Stimulated activated CD8-positive, alpha-beta memory T cell treated with anti-CD3 and anti-CD28 coated beads, Interleukin-15, amount 100 ng/mL, for 48 hours (primary cell): ENCODE measurements at regions not wholly inside any gene's neighbourhood (a gene's known extent, or its start where the extent isn't known, plus 50 kb on each side); places are given as distances from the start of the nearest gene placed in this dataset.
"Not testable (repeated sequence)": the region's sequence is repeated elsewhere in the genome, so short reads cannot be mapped to it uniquely, and the experiment has no call there.

Source experiments
- DNase-seq, 2 donors: peaks; one replicate each; pipeline ENCODE4 v3.0.0-alpha.2; 2020; ENCODE audit warnings: low read depth in 2 of 2

- DNase-seq, result no peak
These were observed 187.9 kb upstream of the AKR1E2 start for GRCh38 chr10:4638099-4638498.

GRCh38 chr10:4637657-4638056, 188.3 kb upstream of the AKR1E2 start:
- DNase-seq, result no peak

GRCh38 chr10:4635883-4636282, 190.1 kb upstream of the AKR1E2 start:
- DNase-seq, result no peak

GRCh38 chr10:4635388-4635787, 190.6 kb upstream of the AKR1E2 start:
- DNase-seq, result no peak

GRCh38 chr10:4633776-4634175, 192.2 kb upstream of the AKR1E2 start:
- no peak for DNase-seq

- DNase-seq, result no peak
These were observed 192.8 kb upstream of the AKR1E2 start for GRCh38 chr10:4633186-4633585.

GRCh38 chr10:4632757-4633156, 193.2 kb upstream of the AKR1E2 start:
- no peak for DNase-seq

GRCh38 chr10:4626919-4627318, 199.1 kb upstream of the AKR1E2 start:
- DNase-seq, result no peak

GRCh38 chr10:4623757-4624420, 202.1 kb upstream of the AKR1E2 start:
- no peak for DNase-seq

- DNase-seq, result no peak
These were observed 202.8 kb upstream of the AKR1E2 start for GRCh38 chr10:4623200-4623599.

- DNase-seq, result no peak
These were observed 203.6 kb upstream of the AKR1E2 start for GRCh38 chr10:4622384-4622783.

- DNase-seq, result no peak
These were observed 208.4 kb upstream of the AKR1E2 start for GRCh38 chr10:4617589-4617988.

GRCh38 chr10:4615042-4615441, 211.0 kb upstream of the AKR1E2 start:
- DNase-seq, result no peak

GRCh38 chr10:4609251-4609650, 216.8 kb upstream of the AKR1E2 start:
- DNase-seq, result no peak

GRCh38 chr10:4607681-4608080, 218.3 kb upstream of the AKR1E2 start:
- no peak for DNase-seq

- DNase-seq, result no peak
These were observed 219.0 kb upstream of the AKR1E2 start for GRCh38 chr10:4606856-4607636.

GRCh38 chr10:4602764-4603491, 223.1 kb upstream of the AKR1E2 start:
- no peak for DNase-seq

- DNase-seq, result no peak
These were observed 226.5 kb upstream of the AKR1E2 start for GRCh38 chr10:4599471-4599870.

- not testable (repeated sequence) for DNase-seq
These were observed 228.1 kb upstream of the AKR1E2 start for GRCh38 chr10:4597898-4598297.

GRCh38 chr10:4596951-4597350, 229.1 kb upstream of the AKR1E2 start:
- DNase-seq, result no peak

- DNase-seq, result no peak
These were observed 230.2 kb upstream of the AKR1E2 start for GRCh38 chr10:4595719-4596319.

- DNase-seq, result no peak
These were observed 235.2 kb upstream of the AKR1E2 start for GRCh38 chr10:4590807-4591206.
